GM12865 (cell line): ENCODE measurements at regions not wholly inside any gene's neighbourhood (a gene's known extent, or its start where the extent isn't known, plus 50 kb on each side); places are given as distances from the start of the nearest gene placed in this dataset.

Source experiments
- DNase-seq: peaks from one replicate; pipeline ENCODE4 v3.0.0; 2010; ENCODE audit warnings: low read depth
- H3K4me3 ChIP-seq: 2 replicates; pipeline ENCODE4 v1.5.1; 2011; ENCODE audit warnings: mild to moderate bottlenecking, low read depth, low read length, control low read depth
- TF ChIP-seq, protein P1 (sequence below): IDR thresholded peaks from 2 replicates; pipeline ENCODE4 v1.5.1; 2011; ENCODE audit warnings: low read length, control low read depth, low read depth, inconsistent platforms; ENCODE audit not compliant: insufficient read depth; ENCODE audit errors: missing control alignments

GRCh38 chr4:25474690-25475089, 97.6 kb downstream of the ANAPC4 start:
- TF ChIP-seq, protein P1, sequence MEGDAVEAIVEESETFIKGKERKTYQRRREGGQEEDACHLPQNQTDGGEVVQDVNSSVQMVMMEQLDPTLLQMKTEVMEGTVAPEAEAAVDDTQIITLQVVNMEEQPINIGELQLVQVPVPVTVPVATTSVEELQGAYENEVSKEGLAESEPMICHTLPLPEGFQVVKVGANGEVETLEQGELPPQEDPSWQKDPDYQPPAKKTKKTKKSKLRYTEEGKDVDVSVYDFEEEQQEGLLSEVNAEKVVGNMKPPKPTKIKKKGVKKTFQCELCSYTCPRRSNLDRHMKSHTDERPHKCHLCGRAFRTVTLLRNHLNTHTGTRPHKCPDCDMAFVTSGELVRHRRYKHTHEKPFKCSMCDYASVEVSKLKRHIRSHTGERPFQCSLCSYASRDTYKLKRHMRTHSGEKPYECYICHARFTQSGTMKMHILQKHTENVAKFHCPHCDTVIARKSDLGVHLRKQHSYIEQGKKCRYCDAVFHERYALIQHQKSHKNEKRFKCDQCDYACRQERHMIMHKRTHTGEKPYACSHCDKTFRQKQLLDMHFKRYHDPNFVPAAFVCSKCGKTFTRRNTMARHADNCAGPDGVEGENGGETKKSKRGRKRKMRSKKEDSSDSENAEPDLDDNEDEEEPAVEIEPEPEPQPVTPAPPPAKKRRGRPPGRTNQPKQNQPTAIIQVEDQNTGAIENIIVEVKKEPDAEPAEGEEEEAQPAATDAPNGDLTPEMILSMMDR: no peak
- H3K4me3 ChIP-seq: no peak overlapping the region
- no peak for DNase-seq

DNA sequence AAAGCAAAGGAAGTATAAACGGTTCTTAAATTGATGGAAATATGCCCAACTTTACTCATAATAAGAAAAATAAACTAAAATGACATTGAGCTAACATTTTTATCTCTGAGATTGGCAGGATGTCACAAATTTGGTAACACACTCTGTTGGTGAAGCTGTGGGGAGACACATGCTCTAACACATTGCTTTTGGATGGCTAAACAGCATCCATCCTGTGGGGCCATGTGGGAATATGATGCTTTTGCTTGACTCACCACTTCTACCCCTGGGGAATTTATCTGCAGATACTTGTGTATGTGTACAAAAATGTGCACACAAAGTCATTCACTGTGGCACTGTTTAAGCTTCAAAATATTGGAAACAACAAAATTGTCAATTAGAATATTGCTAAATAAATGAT, 100.2 kb downstream of the ANAPC4 start:
- TF ChIP-seq, protein P1: no peak
- DNase-seq: no peak

GRCh38 chr4:25481648-25482047, 104.6 kb downstream of the ANAPC4 start:
- TF ChIP-seq, protein P1: no peak
- H3K4me3 ChIP-seq: no peak overlapping the region
- DNase-seq: no peak

More for the DNA sequence above, 100.2 kb downstream of the ANAPC4 start:
- H3K4me3 ChIP-seq: no peak overlapping the region

- DNase-seq: no peak
- H3K4me3 ChIP-seq: no peak overlapping the region
- TF ChIP-seq, protein P1: no peak
These were observed 107.2 kb downstream of the ANAPC4 start for GRCh38 chr4:25484243-25484721.

DNA sequence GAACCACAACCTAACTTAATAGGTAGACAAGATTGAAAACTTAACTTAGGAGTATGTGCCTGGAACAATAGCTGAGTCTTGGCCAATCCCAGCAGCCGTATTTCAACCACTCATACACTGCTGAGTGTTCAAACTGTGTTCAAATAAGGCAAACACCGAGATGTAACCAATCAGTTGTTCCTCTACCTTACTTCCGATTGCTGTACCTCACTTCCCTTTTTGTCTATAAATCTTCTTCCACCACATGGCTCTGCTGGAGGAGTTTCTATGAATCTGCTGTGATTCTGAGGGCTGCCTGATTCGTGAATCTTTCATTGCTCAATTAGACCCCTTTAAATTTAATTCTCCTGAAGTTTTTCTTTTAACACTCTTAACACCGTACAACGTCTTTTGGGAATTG, 108.0 kb downstream of the ANAPC4 start:
- H3K4me3 ChIP-seq: no peak overlapping the region
- TF ChIP-seq, protein P1: no peak
- no peak for DNase-seq

DNA sequence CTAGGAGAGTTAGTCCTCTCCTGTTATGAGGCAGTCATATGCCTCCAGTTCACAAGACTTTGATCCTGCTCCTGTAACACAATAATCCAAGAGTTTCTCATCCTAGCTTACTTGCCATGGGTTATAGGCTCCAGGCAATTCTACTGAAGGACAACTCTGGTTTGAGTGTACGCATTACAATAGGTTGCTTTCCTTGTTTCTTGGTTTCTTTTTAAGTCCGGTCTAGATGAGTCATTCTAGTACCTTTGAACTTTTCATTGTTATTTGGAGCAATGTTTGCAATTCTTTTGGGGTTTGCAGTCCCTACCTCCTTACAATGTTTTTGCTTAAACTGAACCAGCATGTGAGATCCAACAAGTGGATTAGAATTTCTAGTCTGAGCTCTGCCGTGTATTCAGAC, 109.1 kb downstream of the ANAPC4 start:
- no peak for DNase-seq
- no peak overlapping the region for H3K4me3 ChIP-seq
- TF ChIP-seq, protein P1: no peak

- DNase-seq: no peak
- no peak overlapping the region for H3K4me3 ChIP-seq
- TF ChIP-seq, protein P1: no peak
These were observed 110.1 kb downstream of the ANAPC4 start for GRCh38 chr4:25487155-25487554.
